ENCODE measurements at regions not wholly inside any gene's neighbourhood (a gene's known extent, or its start where the extent isn't known, plus 50 kb on each side); places are given as distances from the start of the nearest gene placed in this dataset.

DNA sequence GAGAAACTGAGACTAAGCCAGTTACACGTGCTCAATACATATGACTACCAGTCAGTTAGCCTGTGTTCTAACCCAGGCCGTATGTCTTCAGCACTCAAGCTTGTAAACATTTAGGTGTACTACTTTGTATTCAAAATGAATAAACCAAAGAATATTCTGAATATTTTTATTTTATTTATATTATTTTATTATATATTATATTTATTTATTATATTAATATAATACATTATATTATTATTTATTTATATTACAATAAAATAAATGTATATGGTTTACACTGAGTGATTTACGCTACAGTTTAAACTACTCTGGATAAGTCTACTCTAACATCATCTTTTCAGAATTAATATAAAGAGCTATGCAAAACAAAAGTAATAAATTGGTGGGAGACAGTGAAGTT lies 691.5 kb downstream of the CENPC start:
- H3K27me3 ChIP-seq (ENCODE audit: control insufficient read depth, insufficient read depth, low read length), result no peaks in the 10 kb centered on the region
- H3K36me3 ChIP-seq (ENCODE audit: control insufficient read depth, insufficient read depth, low read length), result no peaks in the 10 kb centered on the region
- no peak overlapping the region for H2AFZ ChIP-seq (ENCODE audit: low read length)
- no peak overlapping the region for H3K4me2 ChIP-seq (ENCODE audit: extremely low read depth, insufficient read depth, low read length)
- no peaks in the 10 kb centered on the region for H3K4me1 ChIP-seq (ENCODE audit: control insufficient read depth, extremely low read depth, insufficient read depth, low read length)
- no peaks in the 10 kb centered on the region for H3K79me2 ChIP-seq (ENCODE audit: control insufficient read depth, insufficient read depth, low read length)
- no peaks in the 10 kb centered on the region for H4K20me1 ChIP-seq (ENCODE audit: control insufficient read depth, extremely low read depth, insufficient read depth, low read length)
- no peak overlapping the region for H3K9ac ChIP-seq (ENCODE audit: insufficient read depth, low read length)
- TF ChIP-seq CTCF (conservative IDR thresholded peaks at IDR 0.05 in 1 of 2, IDR thresholded peaks at IDR 0.05 in 1 of 2; ENCODE audit: low read depth in 1 of 2, low read length in 2 of 2) (no peak), EZH2 (IDR thresholded peaks at IDR 0.05; ENCODE audit: low read length, missing control alignments) (no peak)
- H3K9me3 ChIP-seq (ENCODE audit: control insufficient read depth, insufficient read depth, low read depth, low read length), result no peaks in the 10 kb centered on the region
- no peak overlapping the region for H3K4me3 ChIP-seq (replicated peaks in 1 of 4; ENCODE audit: control extremely low read depth in 1 of 4, insufficient read depth in 1 of 4, low read depth in 3 of 4, low read length in 4 of 4)
- H3K27ac ChIP-seq (ENCODE audit: insufficient read depth, low read length), result no peak overlapping the region
- no peak for DNase-seq (ENCODE audit: low read depth in 2 of 2)

DNA sequence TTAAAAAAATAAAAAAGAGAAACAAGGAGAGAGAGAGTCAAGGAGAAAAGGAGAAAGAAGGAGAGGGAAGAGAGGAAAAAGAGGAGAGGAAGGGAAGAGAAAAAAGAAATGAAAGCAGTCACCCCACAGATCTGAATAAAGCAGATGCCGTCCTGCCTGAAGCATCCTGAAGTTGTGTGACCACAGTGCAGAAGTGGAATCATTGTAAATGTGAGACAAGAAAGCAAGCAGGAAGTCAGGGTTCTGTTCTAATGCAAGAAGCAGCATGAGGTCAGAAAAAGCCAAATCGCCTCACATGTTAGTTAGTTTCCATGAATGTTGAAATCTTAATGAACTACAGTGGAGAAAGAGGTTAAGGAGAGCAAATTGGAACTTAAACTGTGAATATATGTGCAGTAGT lies 692.5 kb downstream of the CENPC start:
- H3K79me2 ChIP-seq (ENCODE audit: control insufficient read depth, insufficient read depth, low read length), result no peaks in the 10 kb centered on the region
- H3K27ac ChIP-seq (ENCODE audit: insufficient read depth, low read length), result no peak overlapping the region
- H3K9me3 ChIP-seq (ENCODE audit: control insufficient read depth, insufficient read depth, low read depth, low read length), result no peaks in the 10 kb centered on the region
- no peak for TF ChIP-seq EZH2 (IDR thresholded peaks at IDR 0.05; ENCODE audit: low read length, missing control alignments)
- TF ChIP-seq CTCF (conservative IDR thresholded peaks at IDR 0.05 in 1 of 2, IDR thresholded peaks at IDR 0.05 in 1 of 2; ENCODE audit: low read depth in 1 of 2, low read length in 2 of 2), result no peak
- H3K9ac ChIP-seq (ENCODE audit: insufficient read depth, low read length), result no peak overlapping the region
- H3K36me3 ChIP-seq (ENCODE audit: control insufficient read depth, insufficient read depth, low read length), result no peaks in the 10 kb centered on the region
- H3K4me1 ChIP-seq (ENCODE audit: control insufficient read depth, extremely low read depth, insufficient read depth, low read length), result no peaks in the 10 kb centered on the region
- H3K4me3 ChIP-seq (replicated peaks in 1 of 4; ENCODE audit: control extremely low read depth in 1 of 4, insufficient read depth in 1 of 4, low read depth in 3 of 4, low read length in 4 of 4), result no peak overlapping the region
- H2AFZ ChIP-seq (ENCODE audit: low read length), result no peak overlapping the region
- H4K20me1 ChIP-seq (ENCODE audit: control insufficient read depth, extremely low read depth, insufficient read depth, low read length), result no peaks in the 10 kb centered on the region
- no peaks in the 10 kb centered on the region for H3K27me3 ChIP-seq (ENCODE audit: control insufficient read depth, insufficient read depth, low read length)
- DNase-seq (ENCODE audit: low read depth in 2 of 2), result no peak
- no peak overlapping the region for H3K4me2 ChIP-seq (ENCODE audit: extremely low read depth, insufficient read depth, low read length)

DNA sequence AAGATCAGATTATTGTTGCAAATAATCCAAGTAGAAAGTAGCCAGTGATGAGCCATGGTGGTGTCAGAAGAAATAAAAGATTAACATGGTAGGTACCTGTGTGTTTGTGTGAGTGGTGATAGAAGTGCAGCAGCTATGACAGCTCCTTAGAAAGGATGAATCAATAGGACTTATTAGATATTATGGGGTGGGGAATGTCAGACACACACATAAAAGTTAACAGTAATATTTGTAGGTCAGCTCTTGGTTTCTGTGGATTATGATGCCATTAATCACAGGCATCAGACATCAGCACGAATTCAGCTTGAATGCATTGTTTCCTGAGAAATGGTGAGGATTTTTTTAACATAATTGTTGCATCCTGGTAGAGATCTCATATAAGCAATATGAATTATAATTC lies 695.7 kb downstream of the CENPC start:
- Histone ChIP-seq H3K36me3 (ENCODE audit: control insufficient read depth, insufficient read depth, low read length) (no peaks in the 10 kb centered on the region), H3K27ac (ENCODE audit: insufficient read depth, low read length) (no peak overlapping the region), H3K4me2 (ENCODE audit: extremely low read depth, insufficient read depth, low read length) (no peak overlapping the region), H3K4me3 (replicated peaks in 1 of 4; ENCODE audit: control extremely low read depth in 1 of 4, insufficient read depth in 1 of 4, low read depth in 3 of 4, low read length in 4 of 4) (no peak overlapping the region), H3K79me2 (ENCODE audit: control insufficient read depth, insufficient read depth, low read length) (no peaks in the 10 kb centered on the region), H3K9me3 (ENCODE audit: control insufficient read depth, insufficient read depth, low read depth, low read length) (no peaks in the 10 kb centered on the region), H3K9ac (ENCODE audit: insufficient read depth, low read length) (no peak overlapping the region), H3K4me1 (ENCODE audit: control insufficient read depth, extremely low read depth, insufficient read depth, low read length) (no peaks in the 10 kb centered on the region), H2AFZ (ENCODE audit: low read length) (no peak overlapping the region), H3K27me3 (ENCODE audit: control insufficient read depth, insufficient read depth, low read length) (no peaks in the 10 kb centered on the region), H4K20me1 (ENCODE audit: control insufficient read depth, extremely low read depth, insufficient read depth, low read length) (no peaks in the 10 kb centered on the region)
- TF ChIP-seq EZH2 (IDR thresholded peaks at IDR 0.05; ENCODE audit: low read length, missing control alignments) (no peak), CTCF (conservative IDR thresholded peaks at IDR 0.05 in 1 of 2, IDR thresholded peaks at IDR 0.05 in 1 of 2; ENCODE audit: low read depth in 1 of 2, low read length in 2 of 2) (no peak)
- no peak for DNase-seq (ENCODE audit: low read depth in 2 of 2)
